ENCODE measurements at regions not wholly inside any gene's neighbourhood (a gene's known extent, or its start where the extent isn't known, plus 50 kb on each side); places are given as distances from the start of the nearest gene placed in this dataset.

- ATAC-seq = no peak
- no peak for DNase-seq
These were observed 622.2 kb downstream of the ANXA1 start for GRCh38 chr9:73773896-73774295.

DNA sequence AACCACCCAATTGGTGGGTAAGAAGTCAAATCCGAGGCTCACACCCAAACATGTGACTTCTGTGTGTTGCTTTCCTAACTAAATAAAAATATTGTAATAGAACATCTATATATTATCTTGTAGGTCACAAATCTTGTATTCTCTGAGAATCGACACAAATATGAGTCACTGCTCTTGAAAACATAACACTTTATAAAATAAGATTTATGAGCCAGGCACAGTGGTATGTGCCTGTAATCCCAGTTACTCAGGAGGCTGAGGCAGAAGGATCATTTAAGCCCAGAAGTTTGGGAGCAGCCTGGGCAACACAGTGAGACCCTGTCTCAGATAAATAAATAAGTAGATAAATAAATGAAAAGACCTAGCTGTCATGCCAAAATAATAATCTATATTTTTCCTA is 624.1 kb downstream of the ANXA1 start:
- DNase-seq (no peak), ATAC-seq (no peak)

- DNase-seq = no peak
- ATAC-seq = no peak
These were observed 629.3 kb downstream of the ANXA1 start for GRCh38 chr9:73780916-73781315.

DNA sequence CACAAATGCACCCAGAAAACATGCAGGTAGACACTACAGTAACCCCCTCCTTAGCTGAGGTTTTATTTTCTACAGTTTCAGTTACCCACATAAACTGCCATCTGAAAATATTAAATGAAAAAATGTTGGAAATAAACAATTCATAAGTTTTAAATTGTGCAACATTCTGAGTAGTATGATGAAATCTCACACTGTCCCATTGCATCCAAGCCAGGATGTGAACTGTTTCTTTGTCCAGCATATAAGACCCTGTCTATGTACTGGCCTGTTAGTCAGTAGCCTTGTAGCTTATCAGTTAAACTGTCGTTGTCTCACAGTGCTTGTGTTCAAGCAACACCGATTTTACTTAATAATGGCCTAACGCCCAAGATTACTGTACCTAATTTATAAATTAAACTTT is 630.5 kb downstream of the ANXA1 start:
- DNase-seq (no peak), ATAC-seq (no peak)

GRCh38 chr9:73799446-73799845 is 647.8 kb downstream of the ANXA1 start:
- ATAC-seq = no peak
- no peak for DNase-seq

DNA sequence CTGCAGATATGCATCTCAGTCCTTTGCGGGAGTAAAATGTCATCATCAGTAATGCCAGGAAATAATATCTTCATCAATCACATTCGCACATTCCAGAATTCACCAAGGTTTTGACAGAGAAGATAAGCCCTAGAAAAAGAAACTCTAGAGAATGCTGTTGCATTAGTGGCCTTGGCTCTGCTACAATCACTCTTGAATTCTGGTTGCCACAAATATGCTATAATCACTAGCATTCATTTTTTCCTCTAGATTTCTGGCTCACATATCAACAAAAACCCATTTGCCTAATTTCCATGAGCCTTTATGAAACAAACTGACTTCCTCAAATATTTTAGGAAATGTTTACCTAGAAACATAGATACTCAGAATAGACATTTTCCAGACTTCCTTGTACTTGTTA is 653.4 kb downstream of the ANXA1 start:
- ATAC-seq (no peak), DNase-seq (no peak)

GRCh38 chr9:73805853-73806458 is 654.3 kb downstream of the ANXA1 start:
- DNase-seq (no peak), ATAC-seq (no peak)

GRCh38 chr9:73806876-73807275 is 655.2 kb downstream of the ANXA1 start:
- no peak for ATAC-seq
- DNase-seq = no peak

GRCh38 chr9:73807952-73808351 is 656.3 kb downstream of the ANXA1 start:
- DNase-seq (no peak), ATAC-seq (no peak)

DNA sequence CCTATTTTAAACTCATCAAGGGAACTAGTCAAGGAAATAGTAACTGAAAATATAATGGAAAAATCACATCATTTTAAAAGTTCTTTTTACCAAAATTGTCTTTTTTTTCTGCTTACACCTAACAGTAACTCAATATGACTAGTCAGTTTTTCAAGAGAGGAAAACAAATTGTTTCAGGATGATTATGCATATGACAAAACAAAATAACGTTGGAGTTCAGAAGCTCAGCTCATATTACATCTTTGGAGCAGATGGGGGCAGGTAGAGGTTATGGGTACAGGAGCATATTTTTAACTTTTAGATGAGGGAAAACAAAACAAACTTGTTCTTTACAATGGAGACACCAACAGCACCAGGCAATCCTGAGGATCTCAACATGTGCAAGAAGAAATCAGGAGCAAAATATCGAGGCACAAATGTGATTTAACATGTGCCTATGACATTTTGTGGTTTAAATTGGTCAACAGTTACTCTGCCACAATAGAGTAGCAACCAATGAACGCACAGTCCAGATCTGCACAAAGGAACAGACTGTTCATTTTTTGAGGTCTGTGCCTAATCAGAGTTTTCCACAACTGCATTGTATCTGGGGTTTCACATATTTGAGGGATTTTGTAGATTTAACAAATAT is 659.0 kb downstream of the ANXA1 start:
- no peak for ATAC-seq
- DNase-seq = no peak

GRCh38 chr9:73813546-73813945 is 661.9 kb downstream of the ANXA1 start:
- no peak for DNase-seq
- no peak for ATAC-seq

- ATAC-seq = no peak
- no peak for DNase-seq
These were observed 665.2 kb downstream of the ANXA1 start for GRCh38 chr9:73816905-73817304.

- no peak for DNase-seq
- ATAC-seq = no peak
These were observed 672.5 kb upstream of the RORB start for GRCh38 chr9:73824671-73825070.

- DNase-seq = no peak
- no peak for ATAC-seq
These were observed 658.3 kb upstream of the RORB start for GRCh38 chr9:73838871-73839270.

DNA sequence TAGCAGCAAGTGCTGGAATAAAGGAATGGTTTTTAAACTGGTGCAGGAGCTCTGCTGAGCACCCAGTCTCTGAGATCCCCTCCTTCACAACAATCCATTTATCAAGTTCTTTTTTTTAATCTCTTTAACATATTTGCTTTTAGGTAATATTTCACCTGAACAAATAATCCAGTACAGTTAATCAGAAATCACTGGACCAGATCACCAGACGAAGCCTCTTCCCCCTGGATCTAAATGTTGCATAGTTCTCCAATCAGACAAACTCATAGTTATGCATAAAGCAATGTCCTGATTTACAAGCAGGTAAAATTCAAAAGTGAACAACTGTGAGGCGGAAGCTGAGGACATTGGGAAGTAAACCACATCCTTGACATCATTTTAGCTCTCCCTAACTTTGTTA is 657.7 kb upstream of the RORB start:
- ATAC-seq = no peak
- DNase-seq = no peak

- DNase-seq = no peak
- ATAC-seq = no peak
These were observed 656.1 kb upstream of the RORB start for GRCh38 chr9:73841018-73841417.

DNA sequence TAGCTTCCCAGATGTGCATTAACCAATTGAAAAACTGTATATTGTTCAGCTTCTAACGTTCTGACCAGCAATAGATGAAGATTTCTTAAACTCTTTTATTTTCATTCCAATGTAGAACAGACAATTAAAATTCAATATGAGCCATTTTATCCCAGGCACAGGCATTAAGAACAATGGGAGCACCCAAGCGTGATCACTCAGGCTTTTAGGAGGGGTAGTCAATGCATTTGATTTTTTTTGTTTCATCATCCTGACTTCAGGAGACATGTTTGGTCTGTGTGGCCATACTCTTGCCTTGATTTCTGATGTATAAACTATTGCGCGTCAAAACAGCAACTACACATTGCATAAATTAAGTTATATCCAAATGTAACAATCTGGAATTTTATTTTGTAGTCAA is 653.0 kb upstream of the RORB start:
- DNase-seq (no peak), ATAC-seq (no peak)

DNA sequence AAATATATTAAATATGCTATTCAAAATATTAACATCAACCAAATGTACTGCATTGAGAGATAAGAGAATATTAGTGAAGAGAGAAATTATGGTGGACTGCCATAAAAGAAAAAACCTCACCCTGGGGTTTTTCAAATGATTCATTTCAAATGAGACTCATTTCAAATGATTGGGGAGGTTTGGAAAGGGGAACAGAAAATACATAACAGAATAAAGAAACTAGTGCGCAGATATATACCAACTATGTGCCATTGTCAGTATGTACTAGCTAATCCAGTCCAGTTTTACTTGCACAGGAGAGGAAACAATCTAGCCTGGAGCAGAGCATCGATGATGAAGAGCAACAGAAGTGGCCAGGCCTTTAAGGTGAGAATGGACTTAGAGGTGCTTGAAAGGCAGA is 651.6 kb upstream of the RORB start:
- ATAC-seq (no peak), DNase-seq (no peak)

GRCh38 chr9:73845954-73846690 is 651.0 kb upstream of the RORB start:
- no peak for ATAC-seq
- no peak for DNase-seq

GRCh38 chr9:73847536-73847935 is 649.6 kb upstream of the RORB start:
- no peak for DNase-seq
- ATAC-seq = no peak

DNA sequence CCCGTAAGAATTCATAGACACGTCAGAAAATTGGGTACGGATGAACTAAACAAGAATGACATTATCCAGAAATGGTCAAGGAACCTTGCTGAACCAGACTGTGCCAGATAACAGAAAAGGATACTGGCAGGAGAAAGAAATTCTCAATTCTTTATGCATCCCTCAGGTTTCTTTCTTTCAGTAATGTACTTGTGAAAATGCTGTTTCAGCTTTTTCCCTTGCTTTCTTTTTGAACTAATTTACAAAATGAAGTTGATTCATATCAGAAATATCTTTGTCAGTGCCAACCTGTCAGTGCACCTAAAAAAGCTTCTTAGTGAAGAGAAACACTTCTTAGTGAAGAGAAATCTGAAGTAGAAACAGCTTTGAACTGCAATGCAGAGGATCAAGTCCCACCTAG is 643.6 kb upstream of the RORB start:
- no peak for DNase-seq
- no peak for ATAC-seq

- ATAC-seq (no peak), DNase-seq (no peak)
These were observed 641.9 kb upstream of the RORB start for GRCh38 chr9:73855206-73855605.

DNA sequence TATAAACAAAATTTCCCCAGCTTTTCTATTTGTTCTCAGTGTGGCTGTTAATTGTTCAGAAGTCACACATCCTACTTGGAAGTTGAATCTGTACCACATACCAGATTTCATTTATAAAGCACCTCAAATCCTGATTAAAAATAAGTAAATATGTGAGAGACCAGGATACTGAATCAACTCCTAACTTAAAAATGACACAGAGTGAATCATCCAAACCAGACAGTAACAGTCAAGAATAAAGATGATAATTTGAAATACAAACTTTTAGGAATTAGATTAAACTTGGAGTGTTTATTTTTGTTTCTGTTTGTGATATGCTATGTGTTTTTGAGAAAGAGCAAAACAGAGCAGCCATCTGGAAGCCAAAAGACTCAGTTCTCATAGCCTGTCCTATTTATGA is 633.2 kb upstream of the RORB start:
- DNase-seq = no peak
- ATAC-seq = no peak

GRCh38 chr9:73866451-73866850 is 630.7 kb upstream of the RORB start:
- ATAC-seq (no peak), DNase-seq (no peak)
